Liver (tissue), 3 donors: ENCODE measurements at regions not wholly inside any gene's neighbourhood (a gene's known extent, or its start where the extent isn't known, plus 50 kb on each side); places are given as distances from the start of the nearest gene placed in this dataset.
"Not testable (repeated sequence)": the region's sequence is repeated elsewhere in the genome, so short reads cannot be mapped to it uniquely, and the experiment has no call there.

Experiments
- EGR1 ChIP-seq, 2 donors: IDR thresholded peaks; 2 replicates each; pipeline ENCODE4 v1.6.1; 2016 to 2018; ENCODE audit warnings: antibody characterized with exemption in 2 of 2, low read depth in 2 of 2
- HNF4A ChIP-seq, 2 donors: conservative IDR thresholded peaks; 2 replicates each; pipeline ENCODE4 v1.6.1; 2016; ENCODE audit warnings: antibody characterized with exemption in 2 of 2, mild to moderate bottlenecking in 2 of 2
- HNF4G ChIP-seq: IDR thresholded peaks from 2 replicates; pipeline ENCODE4 v1.6.1; 2016; ENCODE audit warnings: antibody characterized with exemption
- RAD21 ChIP-seq, 2 donors: IDR thresholded peaks; 2 replicates each; pipeline ENCODE4 v1.6.1; 2016; ENCODE audit warnings: antibody characterized with exemption in 2 of 2, mild to moderate bottlenecking in 2 of 2
- SP1 ChIP-seq: IDR thresholded peaks from 2 replicates; pipeline ENCODE4 v1.6.1; 2018; ENCODE audit warnings: antibody characterized with exemption, mild to moderate bottlenecking
- TF ChIP-seq, protein P1 (sequence below): IDR thresholded peaks from 2 replicates; pipeline ENCODE4 v1.6.1; 2016; ENCODE audit warnings: antibody characterized with exemption, mild to moderate bottlenecking
- TF ChIP-seq, protein P2 (sequence below): fragments of 150-350 bp; IDR thresholded peaks from 2 replicates; pipeline ENCODE4 v1.5.1; 2017; ENCODE audit warnings: improper control_type of control experiment, low read depth, low read length; ENCODE audit not compliant: missing input control
- TF ChIP-seq, protein P3 (sequence below): IDR thresholded peaks from 2 replicates; pipeline ENCODE4 v1.6.1; 2016; ENCODE audit warnings: antibody characterized with exemption
- donor health status: healthy.
- donor health status: healthy.

DNA sequence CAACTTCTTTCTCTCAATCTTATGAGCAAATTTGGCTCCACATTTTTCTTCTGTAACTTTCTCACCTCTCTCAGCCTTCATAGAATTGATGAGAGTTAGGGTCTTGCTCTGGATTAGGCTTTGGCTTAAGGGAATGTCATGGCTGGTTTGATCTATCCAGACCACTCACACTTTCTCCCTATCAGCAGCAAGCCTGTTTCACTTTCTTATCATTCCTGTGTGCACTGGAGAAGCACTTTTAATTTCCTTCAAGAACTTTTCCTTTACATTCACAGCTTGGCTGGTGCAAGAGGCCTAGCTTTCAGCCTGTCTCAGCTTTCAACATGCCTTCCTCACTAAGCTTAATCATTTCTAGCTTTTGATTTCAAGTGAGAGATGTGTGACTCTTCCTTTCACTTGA is 134.5 kb upstream of the FZD8 start:
- TF ChIP-seq, protein P1, sequence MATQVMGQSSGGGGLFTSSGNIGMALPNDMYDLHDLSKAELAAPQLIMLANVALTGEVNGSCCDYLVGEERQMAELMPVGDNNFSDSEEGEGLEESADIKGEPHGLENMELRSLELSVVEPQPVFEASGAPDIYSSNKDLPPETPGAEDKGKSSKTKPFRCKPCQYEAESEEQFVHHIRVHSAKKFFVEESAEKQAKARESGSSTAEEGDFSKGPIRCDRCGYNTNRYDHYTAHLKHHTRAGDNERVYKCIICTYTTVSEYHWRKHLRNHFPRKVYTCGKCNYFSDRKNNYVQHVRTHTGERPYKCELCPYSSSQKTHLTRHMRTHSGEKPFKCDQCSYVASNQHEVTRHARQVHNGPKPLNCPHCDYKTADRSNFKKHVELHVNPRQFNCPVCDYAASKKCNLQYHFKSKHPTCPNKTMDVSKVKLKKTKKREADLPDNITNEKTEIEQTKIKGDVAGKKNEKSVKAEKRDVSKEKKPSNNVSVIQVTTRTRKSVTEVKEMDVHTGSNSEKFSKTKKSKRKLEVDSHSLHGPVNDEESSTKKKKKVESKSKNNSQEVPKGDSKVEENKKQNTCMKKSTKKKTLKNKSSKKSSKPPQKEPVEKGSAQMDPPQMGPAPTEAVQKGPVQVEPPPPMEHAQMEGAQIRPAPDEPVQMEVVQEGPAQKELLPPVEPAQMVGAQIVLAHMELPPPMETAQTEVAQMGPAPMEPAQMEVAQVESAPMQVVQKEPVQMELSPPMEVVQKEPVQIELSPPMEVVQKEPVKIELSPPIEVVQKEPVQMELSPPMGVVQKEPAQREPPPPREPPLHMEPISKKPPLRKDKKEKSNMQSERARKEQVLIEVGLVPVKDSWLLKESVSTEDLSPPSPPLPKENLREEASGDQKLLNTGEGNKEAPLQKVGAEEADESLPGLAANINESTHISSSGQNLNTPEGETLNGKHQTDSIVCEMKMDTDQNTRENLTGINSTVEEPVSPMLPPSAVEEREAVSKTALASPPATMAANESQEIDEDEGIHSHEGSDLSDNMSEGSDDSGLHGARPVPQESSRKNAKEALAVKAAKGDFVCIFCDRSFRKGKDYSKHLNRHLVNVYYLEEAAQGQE: not testable (repeated sequence)
- TF ChIP-seq HNF4A (conservative IDR thresholded peaks at IDR 0.05); HNF4G; RAD21 (IDR thresholded peaks at IDR 0.05); EGR1 (IDR thresholded peaks at IDR 0.05; ENCODE audit: low read depth in 2 of 2); SP1: not testable (repeated sequence)
- TF ChIP-seq, protein P2, sequence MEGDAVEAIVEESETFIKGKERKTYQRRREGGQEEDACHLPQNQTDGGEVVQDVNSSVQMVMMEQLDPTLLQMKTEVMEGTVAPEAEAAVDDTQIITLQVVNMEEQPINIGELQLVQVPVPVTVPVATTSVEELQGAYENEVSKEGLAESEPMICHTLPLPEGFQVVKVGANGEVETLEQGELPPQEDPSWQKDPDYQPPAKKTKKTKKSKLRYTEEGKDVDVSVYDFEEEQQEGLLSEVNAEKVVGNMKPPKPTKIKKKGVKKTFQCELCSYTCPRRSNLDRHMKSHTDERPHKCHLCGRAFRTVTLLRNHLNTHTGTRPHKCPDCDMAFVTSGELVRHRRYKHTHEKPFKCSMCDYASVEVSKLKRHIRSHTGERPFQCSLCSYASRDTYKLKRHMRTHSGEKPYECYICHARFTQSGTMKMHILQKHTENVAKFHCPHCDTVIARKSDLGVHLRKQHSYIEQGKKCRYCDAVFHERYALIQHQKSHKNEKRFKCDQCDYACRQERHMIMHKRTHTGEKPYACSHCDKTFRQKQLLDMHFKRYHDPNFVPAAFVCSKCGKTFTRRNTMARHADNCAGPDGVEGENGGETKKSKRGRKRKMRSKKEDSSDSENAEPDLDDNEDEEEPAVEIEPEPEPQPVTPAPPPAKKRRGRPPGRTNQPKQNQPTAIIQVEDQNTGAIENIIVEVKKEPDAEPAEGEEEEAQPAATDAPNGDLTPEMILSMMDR: not testable (repeated sequence)
- TF ChIP-seq, protein P3, sequence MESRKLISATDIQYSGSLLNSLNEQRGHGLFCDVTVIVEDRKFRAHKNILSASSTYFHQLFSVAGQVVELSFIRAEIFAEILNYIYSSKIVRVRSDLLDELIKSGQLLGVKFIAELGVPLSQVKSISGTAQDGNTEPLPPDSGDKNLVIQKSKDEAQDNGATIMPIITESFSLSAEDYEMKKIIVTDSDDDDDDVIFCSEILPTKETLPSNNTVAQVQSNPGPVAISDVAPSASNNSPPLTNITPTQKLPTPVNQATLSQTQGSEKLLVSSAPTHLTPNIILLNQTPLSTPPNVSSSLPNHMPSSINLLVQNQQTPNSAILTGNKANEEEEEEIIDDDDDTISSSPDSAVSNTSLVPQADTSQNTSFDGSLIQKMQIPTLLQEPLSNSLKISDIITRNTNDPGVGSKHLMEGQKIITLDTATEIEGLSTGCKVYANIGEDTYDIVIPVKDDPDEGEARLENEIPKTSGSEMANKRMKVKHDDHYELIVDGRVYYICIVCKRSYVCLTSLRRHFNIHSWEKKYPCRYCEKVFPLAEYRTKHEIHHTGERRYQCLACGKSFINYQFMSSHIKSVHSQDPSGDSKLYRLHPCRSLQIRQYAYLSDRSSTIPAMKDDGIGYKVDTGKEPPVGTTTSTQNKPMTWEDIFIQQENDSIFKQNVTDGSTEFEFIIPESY: not testable (repeated sequence)
